Keratinocyte (primary cell): ENCODE measurements at regions not wholly inside any gene's neighbourhood (a gene's known extent, or its start where the extent isn't known, plus 50 kb on each side); places are given as distances from the start of the nearest gene placed in this dataset.

Experiments
- DNase-seq: peaks from one replicate; pipeline ENCODE4 v3.0.0-alpha.2; 2011; ENCODE audit warnings: low read depth, missing footprints, low spot score
- FAIRE-seq: peaks from 2 replicates; lab custom pipeline; 2011; peaks lifted over from hg19 to GRCh38; lab: Jason Lieb, UNC
- H2AFZ ChIP-seq: 2 replicates; pipeline ENCODE4 v1.6.0; 2012; ENCODE audit warnings: low read length, control low read depth, inconsistent platforms; ENCODE audit not compliant: control insufficient read depth
- H3K27ac ChIP-seq: 2 replicates; pipeline ENCODE4 v1.5.1; 2011; ENCODE audit warnings: low read length; ENCODE audit not compliant: control insufficient read depth, insufficient read depth
- H3K27me3 ChIP-seq: 3 replicates; pipeline ENCODE4 v1.6.0; 2011; ENCODE audit warnings: low read length; ENCODE audit not compliant: control insufficient read depth, insufficient read depth; ENCODE audit errors: extremely low read depth
- H3K36me3 ChIP-seq, 2 experiments: 2 replicates in 1 of 2; 3 replicates in 1 of 2; pipeline ENCODE4 v1.5.1; 2011; ENCODE audit warnings: low read length in 2 of 2, mild to moderate bottlenecking in 1 of 2; ENCODE audit not compliant: control insufficient read depth in 2 of 2, insufficient read depth in 2 of 2; ENCODE audit errors: extremely low read depth in 1 of 2
- H3K4me1 ChIP-seq: 3 replicates; pipeline ENCODE4 v1.5.1; 2011; ENCODE audit warnings: low read length; ENCODE audit not compliant: control insufficient read depth, insufficient read depth; ENCODE audit errors: extremely low read depth
- H3K4me2 ChIP-seq: 3 replicates; pipeline ENCODE4 v1.6.0; 2011; ENCODE audit warnings: low read depth, low read length; ENCODE audit not compliant: control insufficient read depth, insufficient read depth; ENCODE audit errors: extremely low read depth
- H3K4me3 ChIP-seq, 3 experiments: fragments of 200-600 bp in 1 of 3; sonication (generic) in 1 of 3; 2 replicates in 2 of 3; 3 replicates in 1 of 3; pipeline ENCODE4 v1.5.1; 2011 to 2016; ENCODE audit warnings: low read length in 3 of 3, mild to moderate bottlenecking in 3 of 3, control low read depth in 2 of 3, inconsistent platforms in 1 of 3, low read depth in 1 of 3, mixed read lengths in 1 of 3, mixed run types in 1 of 3, moderate library complexity in 1 of 3; ENCODE audit not compliant: control insufficient read depth in 2 of 3, insufficient read depth in 2 of 3; ENCODE audit errors: extremely low read depth in 1 of 3
- H3K79me2 ChIP-seq: 2 replicates; pipeline ENCODE4 v1.6.0; 2012; ENCODE audit warnings: low read length; ENCODE audit not compliant: control insufficient read depth, insufficient read depth
- H3K9ac ChIP-seq: 3 replicates; pipeline ENCODE4 v1.6.0; 2011; ENCODE audit warnings: low read length; ENCODE audit not compliant: control insufficient read depth, insufficient read depth; ENCODE audit errors: extremely low read depth
- H3K9me1 ChIP-seq: 3 replicates; pipeline ENCODE4 v1.6.0; 2011; ENCODE audit warnings: low read length; ENCODE audit not compliant: control insufficient read depth, insufficient read depth; ENCODE audit errors: extremely low read depth
- H3K9me3 ChIP-seq: 2 replicates; pipeline ENCODE4 v1.5.1; 2012; ENCODE audit warnings: low read depth, low read length; ENCODE audit not compliant: control insufficient read depth
- H4K20me1 ChIP-seq: 3 replicates; pipeline ENCODE4 v1.6.0; 2011; ENCODE audit warnings: low read length; ENCODE audit not compliant: control insufficient read depth, insufficient read depth; ENCODE audit errors: extremely low read depth
- CTCF ChIP-seq, 3 experiments: IDR thresholded peaks in 1 of 3; conservative IDR thresholded peaks in 1 of 3; optimal IDR thresholded peaks in 1 of 3; 2 replicates in 2 of 3; 3 replicates in 1 of 3; pipeline versions ENCODE3 to v1.5.1; 2011; ENCODE audit warnings: low read length in 3 of 3, mild to moderate bottlenecking in 3 of 3, moderate library complexity in 2 of 3, control low read depth in 1 of 3, inconsistent platforms in 1 of 3; ENCODE audit not compliant: insufficient read depth in 2 of 3; ENCODE audit errors: extremely low read depth in 1 of 3
- EZH2 ChIP-seq: IDR thresholded peaks from one replicate; pipeline ENCODE4 v1.6.1; 2012; ENCODE audit warnings: inconsistent platforms, mild to moderate bottlenecking, low read length, moderate library complexity
- dilution Hi-C: fragments of 300-500 bp; cut with MboI; formaldehyde crosslinking; loops from one replicate; pipeline ENCODE4 v1.7.0; 2020; ENCODE audit warnings: low sequenced_read_pairs; ENCODE audit not compliant: extremely low pct_ligation_motif_present

DNA sequence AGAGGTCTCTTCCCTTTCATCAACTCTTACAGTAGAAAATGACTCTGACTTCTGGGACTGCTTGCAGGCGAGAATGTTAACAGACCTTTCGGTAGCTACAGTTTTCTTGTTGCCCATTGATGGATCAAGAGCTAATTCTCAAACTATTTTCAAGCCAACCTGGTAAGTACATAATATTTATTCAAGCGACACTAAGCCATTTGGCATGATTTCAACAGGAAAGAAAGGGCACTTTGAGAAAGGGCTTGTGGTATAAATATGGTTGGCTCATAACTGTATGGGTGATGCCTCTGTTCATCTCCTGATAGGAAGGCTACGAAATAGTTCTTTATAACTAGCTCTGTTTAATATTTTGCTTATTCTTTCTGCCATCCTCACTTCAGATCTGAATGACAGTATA is 196.2 kb upstream of the CNTN4 start:
- dilution Hi-C loops: no loop called here
- FAIRE-seq (no peak), DNase-seq (no peak)
- no peaks in the 10 kb centered on the region for H4K20me1 ChIP-seq
- no peaks in the 10 kb centered on the region for H3K79me2 ChIP-seq
- no peak overlapping the region for H3K4me3 ChIP-seq
- no peak overlapping the region for H2AFZ ChIP-seq
- H3K27ac ChIP-seq: no peak overlapping the region
- TF ChIP-seq EZH2: no peak
- TF ChIP-seq CTCF (optimal IDR thresholded peaks at IDR 0.05 in 1 of 3, IDR thresholded peaks at IDR 0.05 in 1 of 3, conservative IDR thresholded peaks at IDR 0.05 in 1 of 3; ENCODE audit: extremely low read depth in 1 of 3, insufficient read depth in 2 of 3, low read length in 3 of 3): no peak
- no peaks in the 10 kb centered on the region for H3K4me1 ChIP-seq
- H3K36me3 ChIP-seq: no peaks in the 10 kb centered on the region
- no peak overlapping the region for H3K4me2 ChIP-seq
- H3K9me3 ChIP-seq: no peaks in the 10 kb centered on the region
- H3K27me3 ChIP-seq: no peaks in the 10 kb centered on the region
- no peaks in the 10 kb centered on the region for H3K9me1 ChIP-seq
- H3K9ac ChIP-seq: no peak overlapping the region

DNA sequence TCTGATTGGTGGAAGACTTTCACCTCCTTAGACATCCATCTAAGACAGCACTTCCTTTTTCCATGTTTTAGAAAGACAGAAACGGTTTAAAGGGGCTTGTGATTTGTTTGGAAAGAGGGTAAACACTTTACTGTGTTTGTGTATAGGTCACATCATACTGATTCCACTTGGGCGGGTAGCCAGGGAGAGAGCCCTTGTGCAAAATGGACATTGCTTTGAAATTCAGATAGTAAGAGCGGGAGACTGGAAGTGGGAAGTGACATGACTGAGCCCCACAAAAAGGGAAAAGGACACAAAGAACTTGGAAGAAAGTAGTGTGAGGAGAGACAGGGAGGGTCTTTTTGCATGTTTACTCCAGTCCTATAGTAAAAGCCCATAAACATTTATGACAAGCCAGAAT is 195.6 kb upstream of the CNTN4 start:
- H3K9ac ChIP-seq: no peak overlapping the region
- H3K27me3 ChIP-seq: no peaks in the 10 kb centered on the region
- no peak overlapping the region for H3K27ac ChIP-seq
- DNase-seq (no peak), FAIRE-seq (no peak)
- dilution Hi-C loops: no loop called here
- no peaks in the 10 kb centered on the region for H3K79me2 ChIP-seq
- no peaks in the 10 kb centered on the region for H3K9me1 ChIP-seq
- no peak overlapping the region for H2AFZ ChIP-seq
- H3K9me3 ChIP-seq: no peaks in the 10 kb centered on the region
- H3K4me1 ChIP-seq: no peaks in the 10 kb centered on the region
- TF ChIP-seq CTCF (optimal IDR thresholded peaks at IDR 0.05 in 1 of 3, IDR thresholded peaks at IDR 0.05 in 1 of 3, conservative IDR thresholded peaks at IDR 0.05 in 1 of 3; ENCODE audit: extremely low read depth in 1 of 3, insufficient read depth in 2 of 3, low read length in 3 of 3) (no peak), EZH2 (no peak)
- no peak overlapping the region for H3K4me3 ChIP-seq
- no peaks in the 10 kb centered on the region for H3K36me3 ChIP-seq
- no peak overlapping the region for H3K4me2 ChIP-seq
- H4K20me1 ChIP-seq: no peaks in the 10 kb centered on the region
